ENCODE measurements at regions not wholly inside any gene's neighbourhood (a gene's known extent, or its start where the extent isn't known, plus 50 kb on each side); places are given as distances from the start of the nearest gene placed in this dataset.

- H3K9me3 ChIP-seq (ENCODE audit: low read length) = no peaks in the 10 kb centered on the region
- H2AFZ ChIP-seq (ENCODE audit: low read depth, low read length) = no peak overlapping the region
- H3K4me2 ChIP-seq (ENCODE audit: low read length) = no peak overlapping the region
- TF ChIP-seq MXI1 (conservative IDR thresholded peaks at IDR 0.05; ENCODE audit: poor library complexity, severe bottlenecking) = no peak
- no peaks in the 10 kb centered on the region for H4K20me1 ChIP-seq (ENCODE audit: insufficient read depth)
- H3K79me2 ChIP-seq (replicated peaks; ENCODE audit: insufficient read depth, low read length) = no peaks in the 10 kb centered on the region
- H3F3A ChIP-seq (ENCODE audit: insufficient read depth, low read length, poor library complexity, severe bottlenecking) = no peaks in the 10 kb centered on the region
- no peak overlapping the region for H3K9ac ChIP-seq (ENCODE audit: low read length)
- H3K9me2 ChIP-seq (ENCODE audit: insufficient read depth, low read length) = no peaks in the 10 kb centered on the region
- no peaks in the 10 kb centered on the region for H3K27me3 ChIP-seq (ENCODE audit: insufficient read depth, low read depth, low read length)
- no peak overlapping the region for H3K27ac ChIP-seq (ENCODE audit: low read length)
- no peak overlapping the region for H3K4me3 ChIP-seq (ENCODE audit: low read length)
- no peaks in the 10 kb centered on the region for H3K36me3 ChIP-seq (ENCODE audit: insufficient read depth, low read length)
Observed at GRCh38 chr18:6633310-6633709, 96.2 kb upstream of the ARHGAP28 start.

GRCh38 chr18:6636091-6636490, 93.4 kb upstream of the ARHGAP28 start:
- no peaks in the 10 kb centered on the region for H3K36me3 ChIP-seq (ENCODE audit: insufficient read depth, low read length)
- H3K9me2 ChIP-seq (ENCODE audit: insufficient read depth, low read length) = no peaks in the 10 kb centered on the region
- no peaks in the 10 kb centered on the region for H3K27me3 ChIP-seq (ENCODE audit: insufficient read depth, low read depth, low read length)
- no peaks in the 10 kb centered on the region for H3K79me2 ChIP-seq (replicated peaks; ENCODE audit: insufficient read depth, low read length)
- no peak overlapping the region for H3K9ac ChIP-seq (ENCODE audit: low read length)
- no peak overlapping the region for H3K4me3 ChIP-seq (ENCODE audit: low read length)
- H3K27ac ChIP-seq (ENCODE audit: low read length) = no peak overlapping the region
- no peak overlapping the region for H2AFZ ChIP-seq (ENCODE audit: low read depth, low read length)
- no peaks in the 10 kb centered on the region for H4K20me1 ChIP-seq (ENCODE audit: insufficient read depth)
- no peak overlapping the region for H3K4me2 ChIP-seq (ENCODE audit: low read length)
- H3K9me3 ChIP-seq (ENCODE audit: low read length) = no peaks in the 10 kb centered on the region
- TF ChIP-seq EZH2 (IDR thresholded peaks at IDR 0.05; ENCODE audit: borderline replicate concordance, insufficient read depth, low read length, poor library complexity, severe bottlenecking) (no peak), CTCF (IDR thresholded peaks at IDR 0.05; ENCODE audit: poor library complexity, severe bottlenecking) (no peak), TAF1 (IDR thresholded peaks at IDR 0.05; ENCODE audit: low read depth) (no peak), EP300 (conservative IDR thresholded peaks at IDR 0.05; ENCODE audit: poor library complexity, severe bottlenecking) (no peak), RAD21 (conservative IDR thresholded peaks at IDR 0.05) (no peak), MXI1 (conservative IDR thresholded peaks at IDR 0.05; ENCODE audit: poor library complexity, severe bottlenecking) (no peak), POLR2AphosphoS5 (IDR thresholded peaks at IDR 0.05) (no peak), SMC3 (conservative IDR thresholded peaks at IDR 0.05; ENCODE audit: poor library complexity) (no peak), REST (IDR thresholded peaks at IDR 0.05; ENCODE audit: borderline replicate concordance) (no peak)
- no peaks in the 10 kb centered on the region for H3F3A ChIP-seq (ENCODE audit: insufficient read depth, low read length, poor library complexity, severe bottlenecking)

GRCh38 chr18:6638447-6638846, 91.1 kb upstream of the ARHGAP28 start:
- no peaks in the 10 kb centered on the region for H3K79me2 ChIP-seq (replicated peaks; ENCODE audit: insufficient read depth, low read length)
- H3K27me3 ChIP-seq (ENCODE audit: insufficient read depth, low read depth, low read length) = no peaks in the 10 kb centered on the region
- H3K9me2 ChIP-seq (ENCODE audit: insufficient read depth, low read length) = no peaks in the 10 kb centered on the region
- no peaks in the 10 kb centered on the region for H3F3A ChIP-seq (ENCODE audit: insufficient read depth, low read length, poor library complexity, severe bottlenecking)
- H4K20me1 ChIP-seq (ENCODE audit: insufficient read depth) = no peaks in the 10 kb centered on the region
- H3K9me3 ChIP-seq (ENCODE audit: low read length) = no peaks in the 10 kb centered on the region
- no peak overlapping the region for H3K4me2 ChIP-seq (ENCODE audit: low read length)
- no peak overlapping the region for H3K9ac ChIP-seq (ENCODE audit: low read length)
- H3K4me3 ChIP-seq (ENCODE audit: low read length) = no peak overlapping the region
- H2AFZ ChIP-seq (ENCODE audit: low read depth, low read length) = no peak overlapping the region
- no peaks in the 10 kb centered on the region for H3K36me3 ChIP-seq (ENCODE audit: insufficient read depth, low read length)
- H3K27ac ChIP-seq (ENCODE audit: low read length) = no peak overlapping the region
- TF ChIP-seq EZH2 (IDR thresholded peaks at IDR 0.05; ENCODE audit: borderline replicate concordance, insufficient read depth, low read length, poor library complexity, severe bottlenecking) (no peak), EP300 (conservative IDR thresholded peaks at IDR 0.05; ENCODE audit: poor library complexity, severe bottlenecking) (no peak), SMC3 (conservative IDR thresholded peaks at IDR 0.05; ENCODE audit: poor library complexity) (no peak), POLR2AphosphoS5 (IDR thresholded peaks at IDR 0.05) (no peak), REST (IDR thresholded peaks at IDR 0.05; ENCODE audit: borderline replicate concordance) (no peak), TAF1 (IDR thresholded peaks at IDR 0.05; ENCODE audit: low read depth) (no peak), MXI1 (conservative IDR thresholded peaks at IDR 0.05; ENCODE audit: poor library complexity, severe bottlenecking) (no peak), CTCF (IDR thresholded peaks at IDR 0.05; ENCODE audit: poor library complexity, severe bottlenecking) (no peak), RAD21 (conservative IDR thresholded peaks at IDR 0.05) (no peak)

Measured in neural cell (in vitro differentiated cells).